ENCODE measurements at regions not wholly inside any gene's neighbourhood (a gene's known extent, or its start where the extent isn't known, plus 50 kb on each side); places are given as distances from the start of the nearest gene placed in this dataset.

DNA sequence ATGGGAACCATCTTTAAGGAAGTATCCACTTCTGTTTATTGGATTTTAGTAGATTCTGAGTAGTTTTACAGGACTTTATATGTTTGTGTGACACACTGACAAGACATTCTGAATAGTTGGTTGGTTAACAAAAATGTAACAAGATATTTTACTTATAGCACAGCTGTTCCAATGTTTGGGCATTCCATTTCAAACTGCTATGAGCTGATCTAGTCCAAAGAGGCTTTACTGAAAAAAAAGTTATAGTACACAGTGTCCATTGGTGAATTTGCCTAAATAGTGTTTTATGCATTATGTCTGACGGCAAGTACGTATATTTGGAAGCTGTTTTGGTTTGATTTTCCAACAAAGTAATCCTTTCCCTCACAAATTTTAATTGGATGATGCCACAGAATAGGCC lies 99.1 kb downstream of the SAMD9 start:
- no peak for TF ChIP-seq POLR2A (IDR thresholded peaks at IDR 0.05)
- no peak for TF ChIP-seq CTCF (IDR thresholded peaks at IDR 0.05)
- TF ChIP-seq POLR2AphosphoS5 (IDR thresholded peaks at IDR 0.05), result no peak
- TF ChIP-seq EP300 (IDR thresholded peaks at IDR 0.05), result no peak

Data from sigmoid colon (tissue), 4 donors.